ENCODE measurements at regions not wholly inside any gene's neighbourhood (a gene's known extent, or its start where the extent isn't known, plus 50 kb on each side); places are given as distances from the start of the nearest gene placed in this dataset.

DNA sequence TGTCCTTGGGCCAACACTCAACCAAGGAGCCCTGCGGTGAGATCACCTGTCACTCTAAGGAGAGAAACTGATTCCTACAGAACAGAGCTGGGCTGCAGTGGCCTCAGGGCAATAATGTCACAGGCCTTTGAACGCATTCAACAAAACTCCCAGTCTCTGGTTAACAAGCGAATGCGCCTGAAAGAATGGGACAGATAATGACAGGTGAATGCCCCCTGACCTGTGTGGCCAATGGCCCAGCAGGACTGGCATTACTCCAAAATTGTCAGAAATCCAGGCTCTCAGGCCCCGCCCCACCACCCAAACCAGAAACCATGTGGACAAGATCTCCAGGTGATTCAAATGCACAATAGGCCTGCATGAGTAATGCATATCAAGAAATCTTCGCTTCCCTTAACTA is 277.7 kb upstream of the KLF6 start:
- DNase-seq, result no peak

DNA sequence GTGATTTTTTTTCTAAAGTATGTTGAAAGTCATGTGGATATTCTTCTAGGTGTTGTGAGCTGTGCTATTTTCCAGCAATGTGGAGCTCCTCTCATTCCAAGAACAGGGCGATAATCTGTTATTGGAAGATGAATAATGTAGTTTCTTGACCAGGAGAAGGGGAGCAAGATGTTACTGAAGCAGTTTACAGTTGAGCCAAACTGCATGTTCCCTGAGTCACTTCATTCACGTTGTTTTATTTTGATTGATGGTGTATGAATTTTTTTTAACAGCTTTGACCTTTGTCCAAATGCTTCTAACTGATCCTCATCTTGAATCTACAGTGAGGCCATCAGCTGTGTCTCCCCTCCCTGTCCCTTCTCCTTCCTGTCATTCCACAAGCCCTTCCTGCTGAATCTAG is 277.1 kb upstream of the KLF6 start:
- no peak for DNase-seq

DNA sequence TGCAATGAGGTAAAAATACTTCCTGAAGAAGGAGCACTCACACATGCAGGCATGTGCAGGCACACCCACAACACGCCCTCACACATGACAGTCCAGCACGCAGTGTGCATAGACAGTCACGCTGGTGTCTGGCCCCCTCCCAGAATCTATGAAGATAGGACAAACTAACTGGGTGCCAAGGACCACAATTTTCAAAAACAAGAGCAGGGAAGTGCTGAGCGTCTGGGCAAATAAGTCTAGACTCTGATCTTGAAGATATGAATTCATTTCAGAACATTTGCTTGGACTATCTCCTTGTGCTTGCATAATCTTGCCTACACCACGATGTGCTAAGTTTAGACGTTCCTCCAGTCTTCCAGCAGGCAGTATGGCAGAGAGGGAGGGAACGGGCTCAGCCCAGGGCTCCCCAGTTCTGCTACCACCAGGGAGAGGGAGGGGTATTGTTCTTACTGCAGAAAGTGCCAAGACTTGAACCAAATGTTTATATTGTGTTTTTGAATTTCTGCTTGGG is 276.5 kb upstream of the KLF6 start:
- DNase-seq, result no peak

DNA sequence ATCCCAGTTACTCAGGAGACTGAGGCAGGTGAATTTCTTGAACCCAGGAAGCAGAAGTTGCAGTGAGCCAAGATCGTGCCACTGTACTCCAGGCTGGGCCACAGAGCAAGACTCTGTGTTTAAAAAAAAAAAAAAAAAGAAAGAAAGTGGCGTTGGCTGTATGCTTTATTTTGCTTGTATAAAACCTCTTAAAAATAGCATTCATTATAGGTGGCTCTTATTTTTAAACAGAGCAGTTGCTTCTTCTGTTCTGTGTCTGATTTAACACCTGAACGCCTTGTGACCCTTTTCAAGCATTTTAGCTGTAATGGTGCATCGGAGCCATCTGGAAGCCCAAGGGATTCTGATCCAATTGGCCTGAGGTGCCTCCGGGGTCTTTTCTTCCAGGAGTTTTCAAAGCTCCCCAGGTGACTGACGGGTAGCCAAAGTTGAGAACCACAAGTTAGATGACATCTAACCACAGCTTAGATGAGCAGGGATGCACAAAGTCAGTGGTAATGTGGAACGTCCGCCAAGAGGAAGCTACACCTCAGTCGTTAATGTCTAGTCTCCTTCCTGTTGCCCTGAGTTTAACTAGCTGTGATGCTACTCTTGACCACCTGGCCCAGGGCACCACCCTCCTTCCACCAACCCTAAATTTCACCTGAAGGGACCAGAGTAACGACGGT is 274.6 kb upstream of the KLF6 start:
- DNase-seq, result peak; percentile 23

DNA sequence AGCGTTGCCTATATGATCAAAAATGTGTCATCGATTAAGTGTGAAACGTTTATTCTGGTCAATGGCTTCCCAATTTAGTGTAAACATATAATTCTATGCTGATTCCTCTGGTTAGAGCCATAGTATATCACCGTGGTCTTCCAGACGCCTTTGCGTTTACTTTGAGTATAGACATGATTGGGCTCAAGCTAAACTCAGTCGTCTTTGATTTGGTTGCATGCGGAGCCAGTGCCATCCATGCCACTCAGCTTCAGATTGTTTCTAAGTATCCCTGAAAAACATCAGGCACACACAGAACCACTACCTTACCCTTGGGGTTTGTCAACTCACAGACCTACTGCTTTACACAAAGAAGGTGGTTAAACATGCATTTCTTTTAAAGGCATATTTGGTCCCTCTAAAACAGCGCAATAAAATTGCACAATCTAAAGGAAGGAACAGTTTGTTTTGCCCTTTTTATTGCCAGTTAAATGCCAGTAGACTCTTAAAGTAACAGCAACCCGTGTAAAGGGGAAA is 273.6 kb upstream of the KLF6 start:
- no peak for DNase-seq

DNA sequence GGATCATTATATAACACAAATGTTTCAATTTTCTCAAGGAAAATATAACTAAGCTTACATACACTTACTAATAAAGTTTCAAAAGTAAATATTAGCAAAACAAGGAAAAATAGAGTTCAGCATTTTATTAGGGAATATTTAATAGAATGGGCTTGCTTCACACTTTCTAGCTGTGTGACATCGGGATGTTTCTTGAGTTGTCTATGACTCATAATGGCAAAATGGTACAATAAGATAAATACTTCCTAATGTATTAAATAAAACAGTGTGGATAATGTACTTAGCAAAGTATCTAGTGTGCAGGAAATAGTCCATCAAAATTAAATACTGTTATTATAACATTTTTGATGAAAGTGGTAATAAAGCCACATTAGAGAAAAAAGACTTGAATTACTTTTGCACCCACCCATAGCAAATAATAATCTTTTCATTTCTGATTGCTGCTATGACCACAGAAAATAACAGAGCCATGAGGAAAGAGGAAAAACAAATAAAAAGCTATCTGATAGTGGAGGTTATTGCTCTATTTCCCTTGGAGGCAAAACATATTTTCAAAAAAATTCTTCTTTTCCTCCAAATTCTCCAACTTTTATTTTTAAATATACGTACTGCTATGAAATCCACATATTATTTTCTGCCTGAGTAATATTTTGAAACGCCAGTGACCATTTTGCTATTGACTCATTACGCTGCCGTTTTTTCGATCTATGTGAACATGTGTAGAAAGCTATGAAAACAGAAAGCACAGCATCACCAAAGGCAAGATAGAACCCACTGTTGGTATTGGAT is 272.9 kb upstream of the KLF6 start:
- DNase-seq, result no peak

DNA sequence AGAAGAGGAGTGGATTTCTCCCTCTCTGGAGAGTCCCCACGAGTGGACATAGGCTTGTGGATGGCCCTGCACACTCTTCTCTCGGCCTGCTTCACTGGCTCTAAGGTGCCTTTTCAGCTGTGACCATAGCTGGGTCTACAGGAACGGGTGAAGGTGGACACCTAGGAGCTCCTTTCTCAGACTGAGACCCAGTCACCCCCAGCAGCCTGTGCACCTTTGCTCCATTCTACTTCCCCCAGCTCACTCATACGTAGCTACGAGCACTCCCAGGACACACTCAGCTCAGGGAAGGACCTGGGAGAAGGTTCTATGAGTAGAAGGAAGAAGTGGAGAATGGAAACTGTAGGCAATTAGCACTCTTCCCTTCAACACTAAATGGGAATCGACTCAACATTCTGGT is 272.0 kb upstream of the KLF6 start:
- DNase-seq, result no peak

DNA sequence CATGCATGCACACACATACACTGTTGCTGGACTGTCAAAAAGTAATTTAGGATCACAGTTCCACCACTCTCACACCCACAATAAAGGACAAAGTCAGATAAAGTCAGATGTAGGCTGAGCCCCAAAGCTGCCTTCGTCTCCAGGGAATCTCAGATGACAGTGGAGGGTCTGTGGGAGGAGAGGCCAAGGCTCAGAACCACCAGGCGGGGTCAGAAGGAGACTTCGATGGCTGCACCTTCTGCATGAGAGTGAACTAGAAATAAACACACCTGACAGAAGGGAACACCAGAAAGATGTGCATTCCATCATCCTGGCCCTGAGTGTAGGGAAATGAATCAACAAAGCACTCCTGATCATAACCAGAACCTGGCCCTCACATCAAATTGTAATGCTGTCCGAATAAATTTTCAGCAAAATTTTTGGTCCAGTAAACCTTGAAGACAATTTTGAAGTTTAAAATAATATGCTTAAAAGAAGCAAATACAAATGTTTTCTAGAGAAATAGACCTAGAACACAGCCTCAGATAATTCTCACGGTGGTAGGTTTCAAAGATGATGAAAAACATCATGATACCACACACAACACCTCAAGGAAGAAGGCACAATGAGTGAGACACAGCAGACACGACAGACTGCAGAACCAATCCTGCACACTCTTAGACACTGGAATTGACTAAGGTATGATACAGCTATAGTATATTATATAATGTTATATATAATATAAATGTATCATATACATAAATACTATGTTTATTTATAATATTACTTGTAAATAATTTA is 269.8 kb upstream of the KLF6 start:
- DNase-seq, result no peak

DNA sequence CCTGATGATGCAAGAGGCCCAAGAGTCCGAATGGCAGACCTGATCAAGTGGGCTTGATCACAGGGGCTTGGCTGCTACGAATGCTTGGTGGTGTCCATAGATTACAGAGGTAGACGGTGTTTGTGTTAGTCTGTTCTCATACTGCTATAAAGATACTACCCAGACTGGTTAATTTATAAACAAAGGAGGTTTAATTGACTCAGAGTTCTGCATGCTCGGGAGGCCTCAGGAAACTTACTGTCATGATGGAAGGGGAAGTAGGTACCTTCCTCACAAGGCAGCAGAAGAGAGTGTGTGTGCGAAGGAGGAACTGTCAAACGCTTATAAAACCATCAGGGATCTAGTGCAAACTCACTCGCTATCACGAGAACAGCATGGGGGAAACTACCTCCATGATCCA is 268.9 kb upstream of the KLF6 start:
- no peak for DNase-seq

DNA sequence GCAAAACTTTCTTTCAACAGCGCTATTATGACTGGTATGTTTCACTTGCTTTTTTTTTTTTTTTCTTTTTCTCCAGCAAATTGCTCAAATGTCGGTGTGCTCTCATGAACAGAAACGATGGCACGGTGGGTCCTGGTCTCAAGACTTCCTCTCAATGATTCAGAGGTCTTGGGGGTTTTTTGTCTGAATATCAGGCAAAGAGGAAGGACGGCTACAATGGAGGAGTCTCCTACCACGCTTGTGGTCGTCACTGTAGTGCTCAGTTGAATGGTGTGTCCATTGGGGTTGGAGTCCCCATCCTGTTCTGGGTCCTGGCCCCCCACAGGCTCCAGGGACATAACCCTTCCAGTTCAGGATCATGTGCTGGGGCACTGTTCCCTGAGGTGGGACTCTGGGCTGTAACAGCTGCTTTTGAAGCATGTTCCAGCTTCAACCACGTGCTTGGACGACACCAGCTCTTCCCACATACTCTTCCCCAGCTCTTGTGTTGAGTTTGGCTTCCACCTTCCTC is 266.7 kb upstream of the KLF6 start:
- DNase-seq, result no peak

DNA sequence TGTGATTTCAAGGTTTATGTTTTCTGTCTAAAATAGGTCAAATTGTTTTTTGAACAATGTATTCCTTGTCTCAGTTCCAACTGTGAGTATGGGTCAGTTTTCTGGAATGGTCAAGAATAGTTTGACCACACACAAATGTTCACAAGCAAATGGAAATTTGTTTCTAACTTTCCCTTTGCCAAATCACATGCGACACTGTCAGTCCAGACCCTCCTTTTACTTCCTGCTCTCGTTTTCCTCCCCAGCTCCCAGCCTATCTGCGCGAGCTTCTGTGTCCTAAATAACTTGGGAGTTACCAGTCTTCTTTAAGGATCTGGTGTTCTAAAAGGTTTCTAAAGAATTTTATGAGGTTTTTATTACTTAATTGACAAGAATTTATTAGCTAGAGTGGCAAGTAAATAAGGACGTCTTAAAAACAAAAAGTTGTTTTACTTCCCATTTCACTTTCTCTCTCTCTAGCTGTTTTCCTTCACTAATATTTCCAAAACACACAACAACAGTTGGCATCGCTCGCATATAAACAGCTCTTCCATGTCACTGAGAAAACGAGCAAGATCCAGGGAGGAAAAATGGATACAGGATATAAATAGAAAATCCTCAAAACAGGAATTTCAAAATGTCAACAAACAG is 266.1 kb upstream of the KLF6 start:
- no peak for DNase-seq

DNA sequence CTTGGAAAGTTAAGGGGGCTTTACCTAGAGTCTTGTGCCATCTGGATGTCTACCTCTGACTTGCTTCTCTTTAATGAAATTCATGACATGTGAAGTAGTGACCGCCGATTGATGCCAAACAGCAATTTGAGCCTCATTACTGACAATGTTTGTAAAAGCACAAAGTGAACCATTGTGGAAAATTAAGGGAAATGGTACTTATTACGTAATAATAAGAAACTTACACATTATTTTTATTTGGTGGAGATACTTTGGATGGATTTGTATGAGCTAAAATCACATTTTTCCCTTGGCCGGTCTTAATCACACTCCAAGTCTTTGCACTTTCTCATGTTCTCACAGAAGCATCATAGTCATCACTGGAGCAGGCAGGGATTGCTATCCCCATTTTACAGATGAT is 265.1 kb upstream of the KLF6 start:
- DNase-seq, result no peak

DNA sequence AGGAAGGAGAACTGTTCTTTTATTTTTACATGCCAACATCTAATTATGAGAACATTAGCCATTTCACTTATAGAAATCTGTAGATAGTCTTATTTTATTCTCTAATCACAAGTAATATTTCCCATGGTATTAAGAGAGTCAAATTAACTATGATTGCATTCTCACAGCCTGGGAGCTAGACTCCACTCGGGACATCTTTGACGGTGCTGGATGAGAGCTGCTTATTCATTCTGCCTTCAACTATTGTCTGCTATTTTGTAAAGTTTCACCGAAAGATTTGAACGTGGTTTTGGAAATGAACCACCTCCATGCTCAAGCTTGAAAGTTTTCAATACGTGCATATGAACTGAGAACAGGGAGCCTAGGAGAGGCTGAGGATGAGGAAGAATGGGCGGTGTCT is 264.3 kb upstream of the KLF6 start:
- DNase-seq, result no peak

DNA sequence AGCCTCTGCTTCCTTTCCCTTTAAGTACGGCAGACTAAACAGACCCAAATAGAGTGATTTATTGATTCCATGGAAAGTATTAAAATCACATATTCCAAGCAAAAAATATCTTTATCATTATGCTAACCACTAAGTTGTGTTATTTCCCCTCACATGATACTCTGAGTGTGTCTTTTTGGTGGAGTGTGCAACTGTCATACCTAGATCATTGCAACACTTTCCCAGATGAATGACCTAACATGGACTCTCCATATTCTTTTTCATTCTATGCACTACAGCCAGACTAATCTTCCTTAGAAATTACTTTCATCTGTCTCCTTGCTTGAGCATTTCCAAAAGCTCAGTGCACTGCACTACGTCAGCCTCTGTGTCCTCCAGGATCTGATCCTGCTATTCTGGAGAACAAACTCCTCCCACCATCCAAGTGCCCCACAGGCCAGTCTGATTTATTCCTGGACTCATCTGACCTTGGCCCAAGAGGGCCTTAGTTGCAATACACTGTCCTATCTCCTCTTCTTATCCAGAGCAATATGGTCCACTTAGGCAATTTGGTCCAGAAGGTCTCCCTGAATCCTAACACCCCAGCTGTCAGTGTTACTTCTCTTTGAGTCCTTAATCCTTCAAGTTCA is 263.3 kb upstream of the KLF6 start:
- DNase-seq, result no peak

DNA sequence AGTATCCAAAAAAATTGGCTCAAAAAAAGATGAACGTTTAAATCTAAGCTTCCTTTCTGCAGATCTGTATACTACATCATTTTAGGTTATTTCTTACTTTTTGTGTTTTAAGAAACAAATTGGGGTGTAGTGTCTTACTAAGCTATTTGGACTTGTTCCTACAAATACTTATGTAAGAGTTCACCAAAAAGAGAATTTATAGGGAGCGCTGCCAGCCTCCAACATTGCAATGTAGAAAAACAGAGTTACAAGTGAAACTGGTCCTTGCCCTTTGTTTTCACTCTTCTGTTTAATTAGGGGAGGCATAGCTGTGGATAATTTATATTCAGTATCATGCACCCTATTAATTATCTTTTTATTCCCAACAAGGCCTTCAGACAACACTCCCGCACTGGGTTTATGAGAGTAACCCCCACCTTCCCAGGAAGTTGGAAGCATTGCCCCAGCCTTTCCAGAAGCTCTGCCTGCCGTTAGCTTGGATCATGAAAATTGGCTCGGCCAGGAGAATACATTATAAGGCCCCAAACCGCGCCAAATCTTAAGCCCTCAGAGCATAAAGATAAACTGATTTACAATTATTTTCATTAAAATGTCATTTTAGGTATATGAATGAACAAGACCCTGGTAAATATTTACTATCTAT is 261.8 kb upstream of the KLF6 start:
- DNase-seq, result no peak

DNA sequence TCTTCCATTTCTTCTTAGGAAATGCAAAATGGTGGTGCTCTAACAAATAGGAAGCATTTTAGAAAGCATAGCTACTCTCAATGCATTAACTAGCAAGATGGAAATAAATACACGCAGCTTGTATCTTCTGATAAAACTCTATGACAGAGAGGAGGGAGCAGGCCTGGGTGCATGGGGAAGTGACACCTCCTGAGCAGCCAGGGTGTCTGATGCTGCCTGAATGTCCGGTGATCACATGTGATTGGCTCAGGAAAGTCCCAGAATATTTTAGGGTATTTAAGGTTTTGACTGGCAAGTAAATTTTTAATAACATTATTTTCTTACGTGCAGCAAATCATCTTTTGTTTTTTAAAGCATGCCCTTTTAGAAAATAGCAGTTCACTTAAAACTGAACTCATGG is 261.0 kb upstream of the KLF6 start:
- no peak for DNase-seq

DNA sequence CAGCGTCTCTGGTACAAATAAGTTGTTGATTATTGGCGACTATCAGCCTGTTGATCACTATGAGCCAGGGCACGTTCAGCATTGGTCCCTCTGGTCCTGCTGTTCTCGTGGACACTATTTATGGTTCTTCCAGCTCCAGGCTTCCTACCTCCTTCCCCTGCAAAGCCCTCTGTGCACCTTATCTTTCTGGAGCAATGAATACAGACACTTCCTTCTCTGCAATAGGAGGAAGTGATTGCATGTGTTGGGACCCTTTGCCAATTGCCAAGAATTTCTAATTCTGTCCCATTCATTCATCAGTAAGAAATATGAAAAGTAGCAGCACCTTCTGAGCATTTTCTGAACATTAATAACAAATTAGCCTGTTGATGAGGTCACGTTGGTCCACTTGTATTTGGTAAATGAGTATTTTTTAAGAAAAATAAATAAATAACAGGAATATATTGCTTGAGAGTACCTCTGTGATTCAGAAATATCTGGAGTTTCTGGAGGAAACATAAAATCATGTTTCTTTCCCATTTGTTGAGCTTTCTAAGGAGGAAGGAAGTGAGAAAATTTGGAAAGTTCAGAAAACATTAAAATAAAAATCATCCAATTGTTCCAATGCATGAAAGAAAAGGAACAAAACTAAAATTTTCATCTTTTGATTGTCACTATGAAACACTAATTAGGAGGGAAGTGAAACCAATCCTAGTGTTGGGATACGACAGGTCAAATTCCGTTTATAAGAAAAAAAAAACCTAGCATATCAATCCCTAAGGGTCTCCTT is 259.1 kb upstream of the KLF6 start:
- no peak for DNase-seq

DNA sequence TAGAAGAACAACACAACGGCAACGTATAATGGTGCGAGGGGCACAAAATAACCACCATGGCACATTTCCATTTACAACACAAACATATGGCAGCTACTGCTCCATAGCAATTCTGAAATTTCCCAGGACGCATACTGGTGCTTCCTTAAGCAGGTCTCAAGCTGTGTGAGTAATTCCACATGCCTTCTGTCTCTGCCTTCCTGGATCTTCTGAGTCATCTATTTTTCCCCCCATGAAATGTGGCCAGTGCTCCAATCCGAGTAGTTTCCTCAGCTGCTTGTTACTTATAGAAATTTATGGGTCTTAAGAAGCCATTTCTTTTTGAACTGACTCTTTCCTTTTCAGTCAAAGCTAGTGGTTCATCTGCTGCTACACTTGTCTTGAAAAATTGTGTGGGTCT is 256.6 kb upstream of the KLF6 start:
- DNase-seq, result no peak

DNA sequence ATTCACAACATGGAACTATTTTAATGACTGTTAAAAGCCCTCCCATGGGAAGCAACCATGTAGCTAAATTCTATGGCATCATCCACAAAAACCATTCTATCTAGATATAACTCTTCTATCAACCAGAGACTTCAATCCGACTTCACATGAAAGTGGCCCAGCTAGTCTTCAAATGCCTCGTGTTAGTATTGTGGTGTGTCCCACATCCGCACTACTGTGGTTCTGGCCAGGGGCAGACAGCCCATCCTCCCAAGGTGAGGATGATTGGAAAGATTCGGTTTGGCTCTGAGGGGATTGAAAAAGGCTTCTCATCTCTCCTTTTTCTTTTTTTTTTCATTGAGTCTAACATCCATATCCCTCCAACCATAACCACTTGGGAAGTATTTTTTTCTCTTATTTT is 253.0 kb upstream of the KLF6 start:
- DNase-seq, result no peak

DNA sequence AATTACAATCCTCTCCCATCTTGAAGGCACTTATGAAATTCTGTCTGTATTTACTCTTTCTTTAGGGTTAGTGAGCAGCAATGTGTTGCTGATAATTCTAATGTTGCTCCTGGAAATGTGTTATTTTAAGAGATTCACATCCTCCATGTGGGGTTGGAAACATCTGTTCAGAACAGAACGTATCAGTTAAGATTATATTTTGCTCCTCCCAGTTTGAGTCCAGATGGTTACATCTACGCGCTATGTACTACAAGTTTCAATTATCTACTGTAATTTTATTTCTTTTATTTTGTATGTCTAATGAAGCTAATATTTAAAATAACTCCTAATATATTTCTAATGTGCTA is 250.6 kb upstream of the KLF6 start:
- DNase-seq, result no peak

DNA sequence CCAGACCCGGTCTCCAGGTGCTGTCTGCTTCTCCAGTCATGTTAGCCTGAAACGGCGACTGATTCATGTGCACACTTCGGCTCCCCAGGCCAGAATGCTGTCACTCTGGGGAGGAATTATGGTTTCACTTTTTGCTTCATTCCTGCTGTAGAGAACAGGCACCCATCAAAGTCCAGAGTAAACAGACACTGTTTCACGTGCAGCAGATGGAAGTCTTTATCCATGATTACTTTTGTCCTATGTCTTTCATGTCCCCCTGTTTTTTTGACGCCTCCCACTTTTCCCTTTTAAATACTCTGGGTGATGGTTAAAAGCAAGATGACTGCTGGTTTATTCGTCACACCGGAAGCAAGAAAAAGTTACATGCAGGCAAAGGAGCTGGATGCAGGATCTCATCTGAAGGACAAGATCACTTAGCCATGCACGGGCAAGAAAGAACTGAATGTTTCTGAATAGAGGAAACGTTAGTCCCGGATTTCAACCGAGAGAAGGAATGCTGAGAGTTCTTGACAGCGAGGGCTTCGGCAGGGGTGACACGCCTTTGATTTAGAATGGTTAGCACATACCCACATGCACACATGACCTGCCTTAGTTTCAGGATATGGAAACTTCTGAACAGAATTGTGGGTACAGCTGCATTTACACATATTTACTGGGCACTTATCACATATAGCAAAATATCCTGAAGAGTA is 250.0 kb upstream of the KLF6 start:
- DNase-seq, result peak; percentile 35

All from activated CD4-positive, alpha-beta T cell treated with anti-CD3 and anti-CD28 coated beads, Interleukin-2, amount 50 U/mL, for 16 hours (primary cell).